GM19025 (cell line): ENCODE measurements at regions not wholly inside any gene's neighbourhood (a gene's known extent, or its start where the extent isn't known, plus 50 kb on each side); places are given as distances from the start of the nearest gene placed in this dataset.

Experiments
- ATAC-seq: cut with Tn5 transposase; IDR thresholded peaks from one replicate; pipeline ENCODE4 v1.9.1; 2021; ENCODE audit warnings: mild to moderate bottlenecking, low read depth, moderate library complexity; ENCODE audit not compliant: unreplicated experiment

DNA sequence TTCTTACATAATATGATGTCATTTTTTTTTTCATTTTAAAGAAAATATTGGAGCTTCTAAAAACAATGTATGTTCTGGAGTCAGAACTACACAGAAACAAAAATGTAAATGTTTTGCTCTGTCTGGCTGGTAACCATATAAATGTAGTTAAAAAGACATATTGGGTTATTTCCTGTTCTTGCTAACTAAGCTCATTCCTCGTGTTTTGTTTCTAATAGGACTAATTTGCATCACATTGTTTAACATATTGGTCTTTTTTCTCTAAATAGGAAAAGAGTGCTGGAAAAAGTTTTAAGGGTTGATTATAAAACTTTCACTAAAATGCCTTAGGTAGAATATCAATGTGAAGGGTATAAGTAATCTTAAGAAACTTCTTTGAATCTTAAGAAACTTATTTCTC lies 221.3 kb downstream of the SLC6A15 start:
- no peak for ATAC-seq

DNA sequence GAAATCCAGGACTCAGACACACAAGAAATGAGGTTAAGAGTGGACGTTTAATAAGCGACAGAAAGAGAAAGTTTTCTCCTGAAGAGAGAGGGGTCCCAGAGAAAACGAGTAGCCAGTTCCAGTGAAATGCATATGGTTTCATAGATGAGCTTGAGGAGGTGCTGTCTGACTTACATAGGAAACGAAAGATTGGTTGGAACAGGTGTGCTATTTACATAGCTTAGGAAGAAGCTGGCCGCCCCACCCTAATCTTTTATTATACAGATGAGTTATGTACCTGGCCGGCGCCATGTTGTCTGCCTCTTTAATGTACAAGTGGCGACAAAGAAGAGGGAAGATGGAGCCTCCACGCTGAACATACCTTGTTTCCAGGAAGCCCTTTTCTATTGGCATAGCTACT lies 223.0 kb downstream of the SLC6A15 start:
- ATAC-seq: no peak

GRCh38 chr12:84685379-84685778 lies 227.2 kb downstream of the SLC6A15 start:
- no peak for ATAC-seq

- ATAC-seq: no peak
Measured at GRCh38 chr12:84676787-84677186, 235.8 kb downstream of the SLC6A15 start.

DNA sequence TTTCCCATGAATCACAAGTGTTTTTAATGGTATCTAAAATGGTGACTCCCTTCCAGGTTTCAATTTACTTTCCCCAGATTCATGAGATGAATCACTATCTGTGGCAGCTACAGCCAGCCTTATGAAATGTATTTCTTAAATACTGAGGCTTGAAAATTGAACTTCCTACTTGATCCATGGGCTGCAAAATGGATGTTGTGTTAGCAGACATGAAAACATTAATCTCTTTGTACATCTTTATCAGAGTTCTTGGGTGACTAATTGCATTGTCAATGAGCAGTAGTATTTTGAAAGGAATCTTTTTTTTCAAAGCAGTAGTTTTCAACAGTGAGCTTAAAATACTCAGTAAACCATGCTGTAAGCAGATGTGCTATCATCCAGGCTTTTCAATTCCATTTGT lies 250.8 kb downstream of the SLC6A15 start:
- no peak for ATAC-seq

DNA sequence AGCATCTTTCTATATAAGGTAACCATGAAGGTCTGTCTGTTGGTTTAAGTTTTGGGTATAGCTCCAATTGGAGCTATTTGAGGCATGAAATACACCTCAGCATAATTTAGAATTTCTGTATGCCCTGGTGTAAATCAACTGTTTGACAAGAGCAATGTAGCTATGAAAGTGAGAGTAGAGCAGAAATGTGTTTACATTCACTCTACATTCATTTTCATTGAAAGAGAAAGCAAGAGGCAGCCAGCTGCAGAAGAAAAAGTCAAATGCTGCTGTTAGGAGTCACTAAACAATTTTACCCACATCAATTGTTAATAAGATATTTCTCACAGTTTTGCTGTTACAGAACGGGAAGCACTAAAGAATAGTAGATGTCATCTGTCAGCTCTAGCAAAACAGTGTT lies 252.5 kb downstream of the SLC6A15 start:
- no peak for ATAC-seq

DNA sequence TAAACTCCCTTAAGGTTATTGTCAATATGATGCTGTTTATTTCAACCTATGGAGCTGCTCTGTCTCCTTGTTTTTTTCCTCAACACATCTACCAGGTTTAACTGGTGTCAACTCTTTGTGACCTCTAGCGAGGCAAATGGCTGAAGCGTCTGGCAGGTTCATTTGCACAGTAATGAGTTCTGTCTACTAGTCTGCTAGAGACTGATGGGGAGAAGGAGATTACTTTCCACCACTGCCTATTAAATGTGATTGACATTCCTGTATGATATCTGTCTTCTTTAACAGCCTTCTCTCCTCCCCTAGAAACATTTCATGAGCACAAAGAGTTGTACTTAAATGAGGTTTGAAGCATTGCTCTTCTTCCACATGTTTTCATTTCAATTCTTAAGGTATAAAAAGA lies 253.7 kb downstream of the SLC6A15 start:
- no peak for ATAC-seq

- no peak for ATAC-seq
Measured at GRCh38 chr12:84656705-84657104, 255.9 kb downstream of the SLC6A15 start.

- no peak for ATAC-seq
Measured at GRCh38 chr12:84653482-84653881, 259.1 kb downstream of the SLC6A15 start.

DNA sequence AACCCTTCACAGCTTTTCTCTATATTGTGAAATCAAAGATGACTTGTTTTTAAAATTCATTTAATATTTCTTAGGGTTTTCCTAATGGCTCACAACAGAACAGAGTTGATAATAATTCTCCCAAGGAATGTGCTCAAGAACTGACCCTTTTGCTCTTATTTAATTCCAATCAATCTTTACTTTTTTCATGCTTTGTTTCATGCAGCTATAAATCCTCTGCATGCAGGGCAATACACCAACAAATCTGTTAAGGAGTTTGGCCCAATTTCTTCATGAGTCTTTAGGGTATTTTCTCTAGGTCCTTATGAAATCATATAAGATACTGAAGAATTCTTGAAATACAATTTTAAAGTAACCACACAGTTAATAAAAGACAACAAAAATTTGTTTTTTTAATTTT lies 264.2 kb downstream of the SLC6A15 start:
- ATAC-seq: no peak

DNA sequence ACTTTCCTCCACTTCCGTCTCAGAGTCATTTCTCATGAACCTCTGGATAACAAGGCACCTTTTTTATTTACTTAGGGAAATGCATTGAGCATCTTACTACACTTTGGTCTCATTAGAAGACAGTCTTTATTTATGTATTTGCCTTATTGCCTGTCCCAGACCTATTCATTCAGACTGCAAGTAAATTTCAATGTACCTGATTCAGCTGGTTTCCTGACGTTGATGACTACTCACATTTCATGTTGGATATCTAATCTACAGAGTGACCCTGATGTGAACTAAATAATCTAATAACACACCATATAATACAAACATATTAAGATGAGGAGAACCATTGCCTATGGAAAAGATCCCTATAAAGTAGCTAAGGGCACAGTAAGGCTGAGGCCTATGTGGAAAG lies 267.7 kb downstream of the SLC6A15 start:
- ATAC-seq: no peak

GRCh38 chr12:84643993-84644392 lies 268.6 kb downstream of the SLC6A15 start:
- no peak for ATAC-seq

- no peak for ATAC-seq
Measured at GRCh38 chr12:84641940-84642545, 270.6 kb downstream of the SLC6A15 start.

DNA sequence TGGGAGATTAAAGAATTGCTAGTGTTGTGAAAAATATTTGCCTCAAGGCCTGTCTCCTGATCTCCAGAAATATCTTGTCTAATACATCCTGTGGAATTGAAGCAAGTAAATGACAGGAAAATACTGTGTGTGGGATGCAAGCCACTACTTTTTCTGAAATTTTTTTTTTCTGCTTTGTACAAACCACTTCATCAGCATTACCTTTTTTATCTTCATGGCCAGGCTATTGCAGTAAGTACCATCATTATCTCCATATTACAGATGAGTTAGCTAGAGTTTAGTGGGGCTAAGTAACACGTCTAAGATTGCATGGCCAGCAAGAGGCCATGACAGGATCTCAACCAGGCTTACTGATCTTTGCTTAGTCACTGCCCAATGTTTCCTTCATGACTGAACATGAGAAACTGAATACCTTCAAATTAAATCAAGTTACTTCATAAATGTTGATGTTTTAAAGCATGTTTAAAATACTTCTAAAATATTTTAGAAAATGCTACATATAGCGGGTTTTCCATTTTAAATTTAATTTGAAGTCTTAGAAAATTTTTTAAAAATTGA lies 273.7 kb downstream of the SLC6A15 start:
- ATAC-seq: no peak

DNA sequence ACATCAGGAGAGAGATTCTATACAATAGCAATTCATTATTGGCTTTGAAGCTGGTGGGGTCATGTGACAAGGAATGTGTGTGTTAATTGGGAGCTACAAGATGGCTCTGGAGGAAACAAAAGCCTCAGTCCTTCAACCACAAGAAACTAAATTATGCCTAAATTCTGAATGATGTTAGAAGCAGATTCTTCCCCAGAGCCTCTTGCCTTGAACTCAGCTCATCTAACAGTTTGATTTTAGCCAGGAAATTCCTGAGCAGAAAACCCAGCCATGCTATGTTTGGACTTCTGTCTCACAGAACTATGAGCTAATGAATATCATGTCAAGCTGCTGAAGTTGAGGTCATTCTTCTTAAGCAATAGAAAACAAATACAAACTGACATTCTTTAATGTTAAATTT lies 274.7 kb downstream of the SLC6A15 start:
- no peak for ATAC-seq

GRCh38 chr12:84636801-84637290 lies 275.8 kb downstream of the SLC6A15 start:
- no peak for ATAC-seq

- ATAC-seq: no peak
Measured at GRCh38 chr12:84634526-84634925, 278.1 kb downstream of the SLC6A15 start.

- no peak for ATAC-seq
Measured at GRCh38 chr12:84632556-84632955, 280.0 kb downstream of the SLC6A15 start.

GRCh38 chr12:84631020-84631419 lies 281.6 kb downstream of the SLC6A15 start:
- ATAC-seq: no peak

GRCh38 chr12:84627593-84627992 lies 285.0 kb downstream of the SLC6A15 start:
- no peak for ATAC-seq

DNA sequence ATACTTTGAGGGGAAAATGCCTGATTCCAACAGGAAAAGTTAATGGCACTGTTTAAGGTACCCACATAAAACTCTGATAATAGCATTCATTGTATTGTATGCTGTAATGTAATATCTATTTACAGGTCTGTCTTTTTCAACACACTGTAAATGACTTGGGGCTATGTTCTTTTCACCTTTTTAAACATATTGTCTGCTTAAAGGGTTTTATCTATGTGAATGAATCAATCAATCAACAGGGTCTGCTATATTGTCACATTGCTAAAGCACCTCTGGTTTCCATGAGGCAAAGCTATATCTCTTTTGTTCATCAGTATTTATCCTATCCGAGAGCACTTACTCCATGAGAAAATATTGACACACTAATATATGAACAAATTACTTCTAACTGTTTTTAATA lies 288.0 kb downstream of the SLC6A15 start:
- no peak for ATAC-seq

GRCh38 chr12:84619053-84619571 lies 293.5 kb downstream of the SLC6A15 start:
- no peak for ATAC-seq
